NB4 (cell line): ENCODE measurements at regions not wholly inside any gene's neighbourhood (a gene's known extent, or its start where the extent isn't known, plus 50 kb on each side); places are given as distances from the start of the nearest gene placed in this dataset.

Experiments
- CTCF ChIP-seq: IDR thresholded peaks from one replicate; pipeline ENCODE4 v1.5.1; 2012; ENCODE audit warnings: low read depth, low read length
- MAX ChIP-seq: IDR thresholded peaks from 2 replicates; pipeline ENCODE4 v1.6.1; 2011; ENCODE audit warnings: low read depth, low read length
- MYC ChIP-seq: IDR thresholded peaks from 2 replicates; pipeline ENCODE4 v1.6.1; 2011; ENCODE audit warnings: low read depth, low read length
- POLR2A ChIP-seq: IDR thresholded peaks from 2 replicates; pipeline ENCODE4 v1.6.1; 2011; ENCODE audit warnings: mild to moderate bottlenecking; ENCODE audit not compliant: insufficient read length; ENCODE audit errors: extremely low read depth

GRCh38 chr14:50049093-50049492 lies 67.3 kb downstream of the VCPKMT start:
- no peak for TF ChIP-seq CTCF
- TF ChIP-seq POLR2A, result no peak
- TF ChIP-seq MAX, result no peak
- no peak for TF ChIP-seq MYC
